ENCODE measurements at regions not wholly inside any gene's neighbourhood (a gene's known extent, or its start where the extent isn't known, plus 50 kb on each side); places are given as distances from the start of the nearest gene placed in this dataset.

GRCh38 chr10:78937393-78937792 is 131.4 kb upstream of the ZMIZ1 start:
- TF ChIP-seq, protein P1, sequence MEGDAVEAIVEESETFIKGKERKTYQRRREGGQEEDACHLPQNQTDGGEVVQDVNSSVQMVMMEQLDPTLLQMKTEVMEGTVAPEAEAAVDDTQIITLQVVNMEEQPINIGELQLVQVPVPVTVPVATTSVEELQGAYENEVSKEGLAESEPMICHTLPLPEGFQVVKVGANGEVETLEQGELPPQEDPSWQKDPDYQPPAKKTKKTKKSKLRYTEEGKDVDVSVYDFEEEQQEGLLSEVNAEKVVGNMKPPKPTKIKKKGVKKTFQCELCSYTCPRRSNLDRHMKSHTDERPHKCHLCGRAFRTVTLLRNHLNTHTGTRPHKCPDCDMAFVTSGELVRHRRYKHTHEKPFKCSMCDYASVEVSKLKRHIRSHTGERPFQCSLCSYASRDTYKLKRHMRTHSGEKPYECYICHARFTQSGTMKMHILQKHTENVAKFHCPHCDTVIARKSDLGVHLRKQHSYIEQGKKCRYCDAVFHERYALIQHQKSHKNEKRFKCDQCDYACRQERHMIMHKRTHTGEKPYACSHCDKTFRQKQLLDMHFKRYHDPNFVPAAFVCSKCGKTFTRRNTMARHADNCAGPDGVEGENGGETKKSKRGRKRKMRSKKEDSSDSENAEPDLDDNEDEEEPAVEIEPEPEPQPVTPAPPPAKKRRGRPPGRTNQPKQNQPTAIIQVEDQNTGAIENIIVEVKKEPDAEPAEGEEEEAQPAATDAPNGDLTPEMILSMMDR (IDR thresholded peaks at IDR 0.05): no peak
- no peak for TF ChIP-seq POLR2A (IDR thresholded peaks at IDR 0.05)

Data from testis (tissue), 2 donors.